ENCODE measurements at regions not wholly inside any gene's neighbourhood (a gene's known extent, or its start where the extent isn't known, plus 50 kb on each side); places are given as distances from the start of the nearest gene placed in this dataset.

DNA sequence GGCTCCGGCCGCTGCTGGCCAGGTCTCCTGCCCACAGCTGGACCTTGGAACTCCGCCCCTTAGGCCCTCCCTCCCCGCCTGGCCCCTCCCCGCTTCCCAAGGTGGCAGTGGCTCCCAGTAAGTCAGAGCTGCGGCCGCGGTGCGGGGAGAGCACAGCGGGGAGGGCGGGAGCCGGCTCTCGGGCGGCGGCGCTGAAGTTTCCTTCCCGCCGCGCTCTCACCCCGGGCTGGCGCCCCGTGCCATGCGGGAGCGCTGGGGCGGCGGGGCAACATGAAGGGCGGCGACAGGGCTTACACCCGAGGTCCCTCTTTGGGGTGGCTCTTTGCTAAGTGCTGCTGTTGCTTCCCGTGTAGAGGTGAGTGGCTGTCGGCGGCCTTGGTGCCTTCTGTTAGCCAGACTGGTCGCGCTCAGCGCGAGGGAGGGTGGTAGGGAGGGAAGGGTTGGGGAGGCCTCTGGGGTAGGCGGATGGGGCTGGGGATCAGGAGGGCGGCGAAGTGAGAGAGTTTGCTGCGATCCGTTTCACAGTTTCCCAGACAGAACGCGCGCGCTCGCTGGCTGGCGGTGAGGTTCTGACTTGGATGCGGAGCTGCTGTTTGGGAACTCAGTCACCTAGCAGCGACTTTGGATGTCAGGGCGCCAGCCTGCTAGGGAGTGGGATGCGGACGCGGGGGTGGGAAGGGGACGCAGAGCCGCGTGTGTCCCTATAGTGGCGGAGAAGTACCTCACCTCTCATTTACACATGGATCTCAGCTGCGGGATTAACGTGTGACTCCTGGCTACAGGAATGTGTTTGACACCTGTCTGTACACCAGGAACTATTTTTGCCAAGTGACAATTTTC, 145.5 kb upstream of the UMPS start (continued):
- peak; percentile 60 for TF ChIP-seq ZFY (CRISPR knock-in tag; IDR thresholded peaks at IDR 0.05)
- TF ChIP-seq AHR (CRISPR knock-in tag; IDR thresholded peaks at IDR 0.05): no peak
- no peak for TF ChIP-seq JUN (CRISPR knock-in tag; IDR thresholded peaks at IDR 0.05)
- TF ChIP-seq, protein P1, sequence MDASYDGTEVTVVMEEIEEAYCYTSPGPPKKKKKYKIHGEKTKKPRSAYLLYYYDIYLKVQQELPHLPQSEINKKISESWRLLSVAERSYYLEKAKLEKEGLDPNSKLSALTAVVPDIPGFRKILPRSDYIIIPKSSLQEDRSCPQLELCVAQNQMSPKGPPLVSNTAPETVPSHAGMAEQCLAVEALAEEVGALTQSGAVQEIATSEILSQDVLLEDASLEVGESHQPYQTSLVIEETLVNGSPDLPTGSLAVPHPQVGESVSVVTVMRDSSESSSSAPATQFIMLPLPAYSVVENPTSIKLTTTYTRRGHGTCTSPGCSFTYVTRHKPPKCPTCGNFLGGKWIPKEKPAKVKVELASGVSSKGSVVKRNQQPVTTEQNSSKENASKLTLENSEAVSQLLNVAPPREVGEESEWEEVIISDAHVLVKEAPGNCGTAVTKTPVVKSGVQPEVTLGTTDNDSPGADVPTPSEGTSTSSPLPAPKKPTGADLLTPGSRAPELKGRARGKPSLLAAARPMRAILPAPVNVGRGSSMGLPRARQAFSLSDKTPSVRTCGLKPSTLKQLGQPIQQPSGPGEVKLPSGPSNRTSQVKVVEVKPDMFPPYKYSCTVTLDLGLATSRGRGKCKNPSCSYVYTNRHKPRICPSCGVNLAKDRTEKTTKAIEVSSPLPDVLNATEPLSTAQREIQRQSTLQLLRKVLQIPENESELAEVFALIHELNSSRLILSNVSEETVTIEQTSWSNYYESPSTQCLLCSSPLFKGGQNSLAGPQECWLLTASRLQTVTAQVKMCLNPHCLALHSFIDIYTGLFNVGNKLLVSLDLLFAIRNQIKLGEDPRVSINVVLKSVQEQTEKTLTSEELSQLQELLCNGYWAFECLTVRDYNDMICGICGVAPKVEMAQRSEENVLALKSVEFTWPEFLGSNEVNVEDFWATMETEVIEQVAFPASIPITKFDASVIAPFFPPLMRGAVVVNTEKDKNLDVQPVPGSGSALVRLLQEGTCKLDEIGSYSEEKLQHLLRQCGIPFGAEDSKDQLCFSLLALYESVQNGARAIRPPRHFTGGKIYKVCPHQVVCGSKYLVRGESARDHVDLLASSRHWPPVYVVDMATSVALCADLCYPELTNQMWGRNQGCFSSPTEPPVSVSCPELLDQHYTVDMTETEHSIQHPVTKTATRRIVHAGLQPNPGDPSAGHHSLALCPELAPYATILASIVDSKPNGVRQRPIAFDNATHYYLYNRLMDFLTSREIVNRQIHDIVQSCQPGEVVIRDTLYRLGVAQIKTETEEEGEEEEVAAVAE (CRISPR knock-in tag; IDR thresholded peaks at IDR 0.05; ENCODE audit: borderline replicate concordance): no peak
- TF ChIP-seq, protein P2, sequence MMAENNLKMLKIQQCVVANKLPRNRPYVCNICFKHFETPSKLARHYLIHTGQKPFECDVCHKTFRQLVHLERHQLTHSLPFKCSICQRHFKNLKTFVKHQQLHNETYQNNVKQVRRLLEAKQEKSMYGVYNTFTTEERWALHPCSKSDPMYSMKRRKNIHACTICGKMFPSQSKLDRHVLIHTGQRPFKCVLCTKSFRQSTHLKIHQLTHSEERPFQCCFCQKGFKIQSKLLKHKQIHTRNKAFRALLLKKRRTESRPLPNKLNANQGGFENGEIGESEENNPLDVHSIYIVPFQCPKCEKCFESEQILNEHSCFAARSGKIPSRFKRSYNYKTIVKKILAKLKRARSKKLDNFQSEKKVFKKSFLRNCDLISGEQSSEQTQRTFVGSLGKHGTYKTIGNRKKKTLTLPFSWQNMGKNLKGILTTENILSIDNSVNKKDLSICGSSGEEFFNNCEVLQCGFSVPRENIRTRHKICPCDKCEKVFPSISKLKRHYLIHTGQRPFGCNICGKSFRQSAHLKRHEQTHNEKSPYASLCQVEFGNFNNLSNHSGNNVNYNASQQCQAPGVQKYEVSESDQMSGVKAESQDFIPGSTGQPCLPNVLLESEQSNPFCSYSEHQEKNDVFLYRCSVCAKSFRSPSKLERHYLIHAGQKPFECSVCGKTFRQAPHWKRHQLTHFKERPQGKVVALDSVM (CRISPR knock-in tag; IDR thresholded peaks at IDR 0.05): peak; percentile 44; the same call in 1 of the 2 replicates
- no peak; the same call in 1 of the 2 replicates for TF ChIP-seq SPEN (CRISPR knock-in tag; IDR thresholded peaks at IDR 0.05; ENCODE audit: low read depth)
- TF ChIP-seq CBX5 (CRISPR knock-in tag; IDR thresholded peaks at IDR 0.05; ENCODE audit: borderline replicate concordance): no peak
- TF ChIP-seq ZNF20 (CRISPR knock-in tag; IDR thresholded peaks at IDR 0.05): no peak
- no peak for TF ChIP-seq SKI (IDR thresholded peaks at IDR 0.05; ENCODE audit: partially characterized antibody)
- TF ChIP-seq, protein P3, sequence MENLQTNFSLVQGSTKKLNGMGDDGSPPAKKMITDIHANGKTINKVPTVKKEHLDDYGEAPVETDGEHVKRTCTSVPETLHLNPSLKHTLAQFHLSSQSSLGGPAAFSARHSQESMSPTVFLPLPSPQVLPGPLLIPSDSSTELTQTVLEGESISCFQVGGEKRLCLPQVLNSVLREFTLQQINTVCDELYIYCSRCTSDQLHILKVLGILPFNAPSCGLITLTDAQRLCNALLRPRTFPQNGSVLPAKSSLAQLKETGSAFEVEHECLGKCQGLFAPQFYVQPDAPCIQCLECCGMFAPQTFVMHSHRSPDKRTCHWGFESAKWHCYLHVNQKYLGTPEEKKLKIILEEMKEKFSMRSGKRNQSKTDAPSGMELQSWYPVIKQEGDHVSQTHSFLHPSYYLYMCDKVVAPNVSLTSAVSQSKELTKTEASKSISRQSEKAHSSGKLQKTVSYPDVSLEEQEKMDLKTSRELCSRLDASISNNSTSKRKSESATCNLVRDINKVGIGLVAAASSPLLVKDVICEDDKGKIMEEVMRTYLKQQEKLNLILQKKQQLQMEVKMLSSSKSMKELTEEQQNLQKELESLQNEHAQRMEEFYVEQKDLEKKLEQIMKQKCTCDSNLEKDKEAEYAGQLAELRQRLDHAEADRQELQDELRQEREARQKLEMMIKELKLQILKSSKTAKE (CRISPR knock-in tag; IDR thresholded peaks at IDR 0.05; ENCODE audit: borderline replicate concordance): no peak
- 0 out of 2 replicates have a peak, but pooled peaks have one; percentile 17 for TF ChIP-seq ZNF839 (CRISPR knock-in tag; IDR thresholded peaks at IDR 0.05; ENCODE audit: borderline replicate concordance)
- no peak for TF ChIP-seq CC2D1A (CRISPR knock-in tag; IDR thresholded peaks at IDR 0.05)
- TF ChIP-seq, protein P4, sequence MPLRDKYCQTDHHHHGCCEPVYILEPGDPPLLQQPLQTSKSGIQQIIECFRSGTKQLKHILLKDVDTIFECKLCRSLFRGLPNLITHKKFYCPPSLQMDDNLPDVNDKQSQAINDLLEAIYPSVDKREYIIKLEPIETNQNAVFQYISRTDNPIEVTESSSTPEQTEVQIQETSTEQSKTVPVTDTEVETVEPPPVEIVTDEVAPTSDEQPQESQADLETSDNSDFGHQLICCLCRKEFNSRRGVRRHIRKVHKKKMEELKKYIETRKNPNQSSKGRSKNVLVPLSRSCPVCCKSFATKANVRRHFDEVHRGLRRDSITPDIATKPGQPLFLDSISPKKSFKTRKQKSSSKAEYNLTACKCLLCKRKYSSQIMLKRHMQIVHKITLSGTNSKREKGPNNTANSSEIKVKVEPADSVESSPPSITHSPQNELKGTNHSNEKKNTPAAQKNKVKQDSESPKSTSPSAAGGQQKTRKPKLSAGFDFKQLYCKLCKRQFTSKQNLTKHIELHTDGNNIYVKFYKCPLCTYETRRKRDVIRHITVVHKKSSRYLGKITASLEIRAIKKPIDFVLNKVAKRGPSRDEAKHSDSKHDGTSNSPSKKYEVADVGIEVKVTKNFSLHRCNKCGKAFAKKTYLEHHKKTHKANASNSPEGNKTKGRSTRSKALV (CRISPR knock-in tag; IDR thresholded peaks at IDR 0.05): peak; percentile 50; the same call in 1 of the 2 replicates
- peak; percentile 64 for TF ChIP-seq TEAD3 (CRISPR knock-in tag; optimal IDR thresholded peaks at IDR 0.05; ENCODE audit: borderline replicate concordance)
- TF ChIP-seq, protein P5, sequence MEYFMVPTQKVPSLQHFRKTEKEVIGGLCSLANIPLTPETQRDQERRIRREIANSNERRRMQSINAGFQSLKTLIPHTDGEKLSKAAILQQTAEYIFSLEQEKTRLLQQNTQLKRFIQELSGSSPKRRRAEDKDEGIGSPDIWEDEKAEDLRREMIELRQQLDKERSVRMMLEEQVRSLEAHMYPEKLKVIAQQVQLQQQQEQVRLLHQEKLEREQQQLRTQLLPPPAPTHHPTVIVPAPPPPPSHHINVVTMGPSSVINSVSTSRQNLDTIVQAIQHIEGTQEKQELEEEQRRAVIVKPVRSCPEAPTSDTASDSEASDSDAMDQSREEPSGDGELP (IDR thresholded peaks at IDR 0.05; ENCODE audit: borderline replicate concordance, low read depth): peak; percentile 85; the same call in 1 of the 2 replicates
- 0 out of 2 replicates have a peak, but pooled peaks have one; percentile 26 for TF ChIP-seq ZNF12 (CRISPR knock-in tag; IDR thresholded peaks at IDR 0.05)
- TF ChIP-seq ZNF460 (CRISPR knock-in tag; IDR thresholded peaks at IDR 0.05; ENCODE audit: borderline replicate concordance): peak; percentile 59; the same call in 1 of the 2 replicates

Measured in HepG2 (cell line).